Tibial nerve (tissue), 3 donors: ENCODE measurements at regions not wholly inside any gene's neighbourhood (a gene's known extent, or its start where the extent isn't known, plus 50 kb on each side); places are given as distances from the start of the nearest gene placed in this dataset.

Source experiments
- POLR2A ChIP-seq, 2 donors: fragments of 450-650 bp; IDR thresholded peaks; one replicate each; pipeline ENCODE4 v1.6.1; 2017; ENCODE audit warnings: antibody characterized with exemption in 2 of 2, mild to moderate bottlenecking in 2 of 2, moderate library complexity in 2 of 2
- TF ChIP-seq, protein P1 (sequence below), 5 experiments: fragments of 200-600 bp in 3 of 5; fragments of 450-650 bp in 2 of 5; sonication (generic) in 3 of 5; IDR thresholded peaks; one replicate each; pipeline ENCODE4 v1.5.1; 2016 to 2019; ENCODE audit warnings: antibody characterized with exemption in 5 of 5, mild to moderate bottlenecking in 3 of 5, moderate library complexity in 2 of 5

DNA sequence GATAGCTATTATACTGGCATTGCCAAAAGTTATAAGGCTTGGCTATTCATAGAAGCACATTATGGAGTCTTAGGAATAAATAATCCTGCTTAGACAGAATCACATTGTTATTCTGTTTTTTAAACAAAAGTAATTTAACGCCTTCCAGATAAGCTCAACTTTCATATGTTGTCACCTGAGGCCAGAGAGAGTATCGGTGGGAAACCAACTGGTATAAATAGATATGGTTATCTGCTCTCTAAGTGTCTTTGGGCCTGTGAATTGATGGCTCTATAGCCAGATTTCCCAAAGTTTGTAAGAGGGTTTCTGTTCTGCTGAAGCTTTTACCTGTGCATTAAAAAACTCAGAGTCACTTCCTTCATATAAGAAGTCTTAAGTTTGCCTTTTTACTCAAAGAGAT, 1449.4 kb downstream of the CDH11 start:
- no peak for TF ChIP-seq POLR2A (IDR thresholded peaks at IDR 0.05)
- TF ChIP-seq, protein P1, sequence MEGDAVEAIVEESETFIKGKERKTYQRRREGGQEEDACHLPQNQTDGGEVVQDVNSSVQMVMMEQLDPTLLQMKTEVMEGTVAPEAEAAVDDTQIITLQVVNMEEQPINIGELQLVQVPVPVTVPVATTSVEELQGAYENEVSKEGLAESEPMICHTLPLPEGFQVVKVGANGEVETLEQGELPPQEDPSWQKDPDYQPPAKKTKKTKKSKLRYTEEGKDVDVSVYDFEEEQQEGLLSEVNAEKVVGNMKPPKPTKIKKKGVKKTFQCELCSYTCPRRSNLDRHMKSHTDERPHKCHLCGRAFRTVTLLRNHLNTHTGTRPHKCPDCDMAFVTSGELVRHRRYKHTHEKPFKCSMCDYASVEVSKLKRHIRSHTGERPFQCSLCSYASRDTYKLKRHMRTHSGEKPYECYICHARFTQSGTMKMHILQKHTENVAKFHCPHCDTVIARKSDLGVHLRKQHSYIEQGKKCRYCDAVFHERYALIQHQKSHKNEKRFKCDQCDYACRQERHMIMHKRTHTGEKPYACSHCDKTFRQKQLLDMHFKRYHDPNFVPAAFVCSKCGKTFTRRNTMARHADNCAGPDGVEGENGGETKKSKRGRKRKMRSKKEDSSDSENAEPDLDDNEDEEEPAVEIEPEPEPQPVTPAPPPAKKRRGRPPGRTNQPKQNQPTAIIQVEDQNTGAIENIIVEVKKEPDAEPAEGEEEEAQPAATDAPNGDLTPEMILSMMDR (IDR thresholded peaks at IDR 0.05) = no peak
